ENCODE measurements at regions not wholly inside any gene's neighbourhood (a gene's known extent, or its start where the extent isn't known, plus 50 kb on each side); places are given as distances from the start of the nearest gene placed in this dataset.

DNA sequence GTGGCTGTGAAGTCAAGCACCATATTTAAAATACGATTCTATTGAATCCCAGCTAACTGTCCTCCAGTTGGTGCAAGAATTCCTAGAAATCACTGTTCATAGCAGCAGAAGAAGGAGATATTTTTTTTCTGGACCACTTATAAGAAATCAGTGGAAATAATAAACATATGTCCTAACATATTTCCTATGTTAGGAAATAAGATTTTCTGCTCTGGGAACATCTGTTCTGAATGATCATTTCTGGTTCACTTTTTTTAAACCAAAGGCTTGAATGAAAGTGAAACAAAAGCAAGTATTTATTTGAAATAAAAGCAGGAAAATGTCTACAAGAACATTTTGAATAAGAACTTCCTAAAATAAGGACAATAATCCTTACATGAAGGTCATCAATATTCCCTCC is 138.9 kb upstream of the RALGAPA2 start:
- Histone ChIP-seq H2BK15ac (ENCODE audit: low read length) (no peak overlapping the region), H3K14ac (ENCODE audit: low read length) (no peak overlapping the region), H2BK5ac (ENCODE audit: low read length) (no peak overlapping the region), H3K23ac (ENCODE audit: low read depth, low read length, poor library complexity) (no peak overlapping the region), H3K4me1 (ENCODE audit: control insufficient read depth in 2 of 2, insufficient read depth in 1 of 2, low read depth in 1 of 2, low read length in 2 of 2) (peaks cover 0 to 3% of the 10 kb centered on the region in 2 donors), H3K79me1 (ENCODE audit: low read depth, low read length) (no peaks in the 10 kb centered on the region), H4K8ac (ENCODE audit: low read depth, low read length) (no peak overlapping the region), H2AFZ (ENCODE audit: low read length) (no peak overlapping the region), H3K27me3 (ENCODE audit: control insufficient read depth in 3 of 3, insufficient read depth in 3 of 3, low read depth in 1 of 3, low read length in 3 of 3) (peaks cover 0 to 21% (median 0%) of the 10 kb centered on the region in 3 experiments), H2AK5ac (ENCODE audit: low read depth, low read length) (no peak overlapping the region), H2BK12ac (ENCODE audit: low read length) (no peak overlapping the region), H3K9ac (ENCODE audit: low read depth, low read length, poor library complexity) (no peak overlapping the region), H3K9me3 (replicated peaks in 1 of 2; ENCODE audit: control insufficient read depth in 2 of 2, insufficient read depth in 1 of 2, low read depth in 1 of 2, low read length in 2 of 2) (no peaks in the 10 kb centered on the region), H4K91ac (ENCODE audit: low read depth, low read length, poor library complexity) (no peak overlapping the region), H3K18ac (ENCODE audit: low read length) (no peak overlapping the region), H3K36me3 (replicated peaks in 1 of 2; ENCODE audit: control insufficient read depth in 2 of 2, insufficient read depth in 2 of 2, low read length in 2 of 2) (no peaks in the 10 kb centered on the region), H3K27ac (replicated peaks; ENCODE audit: low read length) (no peak overlapping the region), H2BK120ac (ENCODE audit: low read depth, low read length) (no peak overlapping the region), H3K4me3 (ENCODE audit: low read length in 2 of 2) (no peak overlapping the region), H3K4ac (ENCODE audit: low read length) (no peak overlapping the region), H3K4me2 (ENCODE audit: insufficient read depth, low read length, poor library complexity, severe bottlenecking) (no peak overlapping the region)
- no CpG with 5 or more reads among the region's 1 CpG for WGBS, 2 donors (ENCODE audit: extremely low coverage in 2 of 2, insufficient read length in 2 of 2, insufficient replicate concordance in 1 of 2)
- DNase-seq (ENCODE audit: low spot score): no peak

- Histone ChIP-seq H2BK12ac (ENCODE audit: low read length) (no peak overlapping the region), H2AK5ac (ENCODE audit: low read depth, low read length) (no peak overlapping the region), H2BK120ac (ENCODE audit: low read depth, low read length) (no peak overlapping the region), H3K4ac (ENCODE audit: low read length) (no peak overlapping the region), H3K36me3 (replicated peaks in 1 of 2; ENCODE audit: control insufficient read depth in 2 of 2, insufficient read depth in 2 of 2, low read length in 2 of 2) (no peaks in the 10 kb centered on the region), H4K91ac (ENCODE audit: low read depth, low read length, poor library complexity) (no peak overlapping the region), H3K27me3 (ENCODE audit: control insufficient read depth in 3 of 3, insufficient read depth in 3 of 3, low read depth in 1 of 3, low read length in 3 of 3) (peaks cover 0 to 17% (median 0%) of the 10 kb centered on the region in 3 experiments), H3K18ac (ENCODE audit: low read length) (no peak overlapping the region), H2AFZ (ENCODE audit: low read length) (no peak overlapping the region), H3K4me1 (ENCODE audit: control insufficient read depth in 2 of 2, insufficient read depth in 1 of 2, low read depth in 1 of 2, low read length in 2 of 2) (peaks cover 0 to 3% of the 10 kb centered on the region in 2 donors), H4K8ac (ENCODE audit: low read depth, low read length) (no peak overlapping the region), H3K4me3 (ENCODE audit: low read length in 2 of 2) (no peak overlapping the region), H3K9me3 (replicated peaks in 1 of 2; ENCODE audit: control insufficient read depth in 2 of 2, insufficient read depth in 1 of 2, low read depth in 1 of 2, low read length in 2 of 2) (no peaks in the 10 kb centered on the region), H3K23ac (ENCODE audit: low read depth, low read length, poor library complexity) (no peak overlapping the region), H3K79me1 (ENCODE audit: low read depth, low read length) (no peaks in the 10 kb centered on the region), H3K9ac (ENCODE audit: low read depth, low read length, poor library complexity) (no peak overlapping the region), H3K14ac (ENCODE audit: low read length) (no peak overlapping the region), H2BK15ac (ENCODE audit: low read length) (no peak overlapping the region), H3K4me2 (ENCODE audit: insufficient read depth, low read length, poor library complexity, severe bottlenecking) (no peak overlapping the region), H2BK5ac (ENCODE audit: low read length) (no peak overlapping the region), H3K27ac (replicated peaks; ENCODE audit: low read length) (no peak overlapping the region)
- no peak for DNase-seq (ENCODE audit: low spot score)
- WGBS, 2 donors (ENCODE audit: extremely low coverage in 2 of 2, insufficient read length in 2 of 2, insufficient replicate concordance in 1 of 2): no CpG with 5 or more reads among the region's 2 CpGs
Observed at GRCh38 chr20:20850407-20850806, 138.0 kb upstream of the RALGAPA2 start.

GRCh38 chr20:20849161-20849560 is 136.7 kb upstream of the RALGAPA2 start:
- no peak overlapping the region for H3K27ac ChIP-seq (replicated peaks; ENCODE audit: low read length)
- H3K14ac ChIP-seq (ENCODE audit: low read length): no peak overlapping the region
- no peak overlapping the region for H4K8ac ChIP-seq (ENCODE audit: low read depth, low read length)
- H3K4me2 ChIP-seq (ENCODE audit: insufficient read depth, low read length, poor library complexity, severe bottlenecking): no peak overlapping the region
- no peak overlapping the region for H2BK120ac ChIP-seq (ENCODE audit: low read depth, low read length)
- H2BK5ac ChIP-seq (ENCODE audit: low read length): no peak overlapping the region
- no peak overlapping the region for H3K23ac ChIP-seq (ENCODE audit: low read depth, low read length, poor library complexity)
- peaks cover 0 to 3% of the 10 kb centered on the region in 2 donors for H3K4me1 ChIP-seq (ENCODE audit: control insufficient read depth in 2 of 2, insufficient read depth in 1 of 2, low read depth in 1 of 2, low read length in 2 of 2)
- H3K79me1 ChIP-seq (ENCODE audit: low read depth, low read length): no peaks in the 10 kb centered on the region
- no peak for DNase-seq (ENCODE audit: low spot score)
- no peaks in the 10 kb centered on the region for H3K36me3 ChIP-seq (replicated peaks in 1 of 2; ENCODE audit: control insufficient read depth in 2 of 2, insufficient read depth in 2 of 2, low read length in 2 of 2)
- H2AK5ac ChIP-seq (ENCODE audit: low read depth, low read length): no peak overlapping the region
- no peak overlapping the region for H3K4me3 ChIP-seq (ENCODE audit: low read length in 2 of 2)
- no CpG with 5 or more reads among the region's 9 CpGs for WGBS, 2 donors (ENCODE audit: extremely low coverage in 2 of 2, insufficient read length in 2 of 2, insufficient replicate concordance in 1 of 2)
- no peaks in the 10 kb centered on the region for H3K9me3 ChIP-seq (replicated peaks in 1 of 2; ENCODE audit: control insufficient read depth in 2 of 2, insufficient read depth in 1 of 2, low read depth in 1 of 2, low read length in 2 of 2)
- H4K91ac ChIP-seq (ENCODE audit: low read depth, low read length, poor library complexity): no peak overlapping the region
- no peak overlapping the region for H2AFZ ChIP-seq (ENCODE audit: low read length)
- H3K27me3 ChIP-seq (ENCODE audit: control insufficient read depth in 3 of 3, insufficient read depth in 3 of 3, low read depth in 1 of 3, low read length in 3 of 3): peaks cover 0 to 19% (median 0%) of the 10 kb centered on the region in 3 experiments
- no peak overlapping the region for H2BK15ac ChIP-seq (ENCODE audit: low read length)
- no peak overlapping the region for H2BK12ac ChIP-seq (ENCODE audit: low read length)
- H3K18ac ChIP-seq (ENCODE audit: low read length): no peak overlapping the region
- H3K9ac ChIP-seq (ENCODE audit: low read depth, low read length, poor library complexity): no peak overlapping the region
- no peak overlapping the region for H3K4ac ChIP-seq (ENCODE audit: low read length)

- Histone ChIP-seq H3K4me3 (ENCODE audit: low read length in 2 of 2) (no peak overlapping the region), H4K91ac (ENCODE audit: low read depth, low read length, poor library complexity) (no peak overlapping the region), H3K79me1 (ENCODE audit: low read depth, low read length) (no peaks in the 10 kb centered on the region), H4K8ac (ENCODE audit: low read depth, low read length) (no peak overlapping the region), H3K4me2 (ENCODE audit: insufficient read depth, low read length, poor library complexity, severe bottlenecking) (no peak overlapping the region), H3K14ac (ENCODE audit: low read length) (no peak overlapping the region), H3K23ac (ENCODE audit: low read depth, low read length, poor library complexity) (peak overlapping the region; percentile 18), H2AK5ac (ENCODE audit: low read depth, low read length) (peak overlapping the region; percentile 40), H2BK12ac (ENCODE audit: low read length) (no peak overlapping the region), H3K9ac (ENCODE audit: low read depth, low read length, poor library complexity) (no peak overlapping the region), H2BK15ac (ENCODE audit: low read length) (no peak overlapping the region), H3K27me3 (ENCODE audit: control insufficient read depth in 3 of 3, insufficient read depth in 3 of 3, low read depth in 1 of 3, low read length in 3 of 3) (peaks cover 0 to 19% (median 0%) of the 10 kb centered on the region in 3 experiments), H3K36me3 (replicated peaks in 1 of 2; ENCODE audit: control insufficient read depth in 2 of 2, insufficient read depth in 2 of 2, low read length in 2 of 2) (no peaks in the 10 kb centered on the region), H3K9me3 (replicated peaks in 1 of 2; ENCODE audit: control insufficient read depth in 2 of 2, insufficient read depth in 1 of 2, low read depth in 1 of 2, low read length in 2 of 2) (no peaks in the 10 kb centered on the region), H3K4ac (ENCODE audit: low read length) (no peak overlapping the region), H2BK120ac (ENCODE audit: low read depth, low read length) (no peak overlapping the region), H3K4me1 (ENCODE audit: control insufficient read depth in 2 of 2, insufficient read depth in 1 of 2, low read depth in 1 of 2, low read length in 2 of 2) (peaks cover 0 to 3% of the 10 kb centered on the region in 2 donors), H2AFZ (ENCODE audit: low read length) (no peak overlapping the region), H2BK5ac (ENCODE audit: low read length) (no peak overlapping the region), H3K27ac (replicated peaks; ENCODE audit: low read length) (no peak overlapping the region), H3K18ac (ENCODE audit: low read length) (peak overlapping the region; percentile 16)
- DNase-seq (ENCODE audit: low spot score): no peak
- no CpG with 5 or more reads among the region's 11 CpGs for WGBS, 2 donors (ENCODE audit: extremely low coverage in 2 of 2, insufficient read length in 2 of 2, insufficient replicate concordance in 1 of 2)
Observed at GRCh38 chr20:20847814-20848213, 135.4 kb upstream of the RALGAPA2 start.
